Islet of Langerhans (tissue), 1 donor: ENCODE measurements at regions not wholly inside any gene's neighbourhood (a gene's known extent, or its start where the extent isn't known, plus 50 kb on each side); places are given as distances from the start of the nearest gene placed in this dataset.
"Not testable (repeated sequence)": the region's sequence is repeated elsewhere in the genome, so short reads cannot be mapped to it uniquely, and the experiment has no call there.

Experiments
- FAIRE-seq: peaks from one replicate; lab custom pipeline; 2011; peaks lifted over from hg19 to GRCh38; lab: Jason Lieb, UNC

GRCh38 chr5:13640270-13640669 is 304.2 kb downstream of the DNAH5 start:
- no peak for FAIRE-seq

- FAIRE-seq = no peak
These were observed 311.8 kb downstream of the DNAH5 start for GRCh38 chr5:13632676-13633075.

GRCh38 chr5:13629218-13629617 is 315.3 kb downstream of the DNAH5 start:
- no peak for FAIRE-seq

- no peak for FAIRE-seq
These were observed 316.6 kb downstream of the DNAH5 start for GRCh38 chr5:13627673-13628454.

GRCh38 chr5:13625616-13626198 is 318.8 kb downstream of the DNAH5 start:
- FAIRE-seq = no peak

- no peak for FAIRE-seq
These were observed 320.0 kb downstream of the DNAH5 start for GRCh38 chr5:13624283-13625074.

GRCh38 chr5:13613621-13614020 is 330.9 kb downstream of the DNAH5 start:
- FAIRE-seq = no peak

- no peak for FAIRE-seq
These were observed 332.9 kb downstream of the DNAH5 start for GRCh38 chr5:13611604-13612003.

- no peak for FAIRE-seq
These were observed 335.0 kb downstream of the DNAH5 start for GRCh38 chr5:13609504-13609903.

- FAIRE-seq = peak; percentile 56
These were observed 338.4 kb downstream of the DNAH5 start for GRCh38 chr5:13606051-13606450.

GRCh38 chr5:13601112-13601511 is 343.4 kb downstream of the DNAH5 start:
- no peak for FAIRE-seq

GRCh38 chr5:13595978-13596377 is 348.5 kb downstream of the DNAH5 start:
- no peak for FAIRE-seq

GRCh38 chr5:13591621-13592020 is 352.9 kb downstream of the DNAH5 start:
- no peak for FAIRE-seq

GRCh38 chr5:13585324-13585723 is 359.2 kb downstream of the DNAH5 start:
- FAIRE-seq = no peak

GRCh38 chr5:13581914-13582313 is 362.6 kb downstream of the DNAH5 start:
- no peak for FAIRE-seq

GRCh38 chr5:13581132-13581531 is 363.4 kb downstream of the DNAH5 start:
- FAIRE-seq = no peak

GRCh38 chr5:13580058-13580457 is 364.4 kb downstream of the DNAH5 start:
- FAIRE-seq = no peak

GRCh38 chr5:13579091-13579490 is 365.4 kb downstream of the DNAH5 start:
- not testable (repeated sequence) for FAIRE-seq

- FAIRE-seq = not testable (repeated sequence)
These were observed 366.0 kb downstream of the DNAH5 start for GRCh38 chr5:13578311-13579039.

GRCh38 chr5:13574574-13574973 is 369.9 kb downstream of the DNAH5 start:
- FAIRE-seq = no peak

GRCh38 chr5:13572163-13572562 is 372.3 kb downstream of the DNAH5 start:
- no peak for FAIRE-seq

GRCh38 chr5:13569090-13569715 is 375.3 kb downstream of the DNAH5 start:
- FAIRE-seq = no peak
